HPDE6-E6E7 (cell line): ENCODE measurements at regions not wholly inside any gene's neighbourhood (a gene's known extent, or its start where the extent isn't known, plus 50 kb on each side); places are given as distances from the start of the nearest gene placed in this dataset.
"Not testable (repeated sequence)": the region's sequence is repeated elsewhere in the genome, so short reads cannot be mapped to it uniquely, and the experiment has no call there.

Source experiments
- DNase-seq: peaks from one replicate; pipeline ENCODE4 v3.0.0; 2011; ENCODE audit warnings: missing footprints; ENCODE audit errors: extremely low spot score

GRCh38 chr9:38255599-38255998 lies 136.9 kb upstream of the ALDH1B1 start:
- DNase-seq: no peak

DNA sequence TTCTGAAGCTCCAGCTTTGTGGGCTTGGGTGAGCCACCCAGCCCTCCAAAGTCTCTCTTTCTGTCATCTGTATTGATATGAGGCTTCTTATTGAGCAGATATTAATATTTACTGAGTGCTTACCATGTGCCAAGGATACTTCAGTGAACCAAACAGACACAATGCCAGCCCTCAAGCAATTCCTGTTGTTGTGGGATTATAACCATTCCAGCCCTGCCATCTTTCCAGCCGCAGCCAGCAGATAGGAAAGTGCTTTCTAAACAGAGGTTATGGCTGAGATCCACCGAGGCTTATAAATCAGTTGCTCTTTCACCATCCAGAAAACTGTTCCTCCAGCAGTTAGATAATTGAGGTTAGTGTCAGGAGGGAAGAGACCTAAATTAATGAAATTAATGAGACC lies 137.7 kb upstream of the ALDH1B1 start:
- DNase-seq: no peak

- no peak for DNase-seq
These were observed 138.4 kb upstream of the ALDH1B1 start for GRCh38 chr9:38254151-38254550.

- no peak for DNase-seq
These were observed 139.3 kb upstream of the ALDH1B1 start for GRCh38 chr9:38253200-38253599.

DNA sequence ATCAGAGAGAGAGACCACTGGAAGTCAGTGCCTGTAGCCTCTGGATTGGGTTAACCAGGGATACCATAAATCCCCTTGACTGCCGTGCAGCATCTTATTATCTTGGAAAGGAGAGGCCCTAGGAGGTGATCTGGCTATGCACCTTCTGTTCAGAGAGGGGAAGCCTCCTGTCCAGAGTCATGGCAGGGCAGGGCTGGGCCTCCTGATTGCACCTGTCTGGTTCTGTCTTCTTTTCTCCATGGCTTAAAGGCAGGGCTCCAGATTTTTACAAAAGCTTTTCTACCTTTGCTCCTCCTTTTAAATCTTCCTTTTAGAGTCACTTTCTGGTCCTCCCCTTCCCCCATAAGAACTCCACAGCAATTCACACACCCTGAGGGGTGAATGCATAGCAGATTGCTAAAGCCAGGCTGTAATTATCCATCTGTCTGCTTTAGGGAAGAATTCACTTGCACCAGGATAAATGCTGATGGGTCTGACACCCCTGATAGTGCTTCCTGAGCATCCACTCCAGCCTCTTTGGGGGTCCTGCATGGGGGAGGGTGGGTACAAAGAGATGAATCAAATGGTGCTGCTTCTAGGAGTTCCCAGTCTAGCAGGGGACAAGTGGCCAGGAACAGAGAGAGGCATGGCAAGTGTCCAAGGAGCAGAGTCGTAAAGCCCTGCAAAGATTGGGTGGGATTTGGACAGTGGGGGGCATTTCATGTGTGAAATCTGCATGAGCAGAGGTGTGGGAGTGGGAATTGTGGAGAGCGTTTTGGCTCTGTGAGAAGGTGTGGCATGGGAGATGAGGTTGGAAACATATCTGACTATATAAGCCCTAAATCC lies 141.3 kb upstream of the ALDH1B1 start:
- no peak for DNase-seq

DNA sequence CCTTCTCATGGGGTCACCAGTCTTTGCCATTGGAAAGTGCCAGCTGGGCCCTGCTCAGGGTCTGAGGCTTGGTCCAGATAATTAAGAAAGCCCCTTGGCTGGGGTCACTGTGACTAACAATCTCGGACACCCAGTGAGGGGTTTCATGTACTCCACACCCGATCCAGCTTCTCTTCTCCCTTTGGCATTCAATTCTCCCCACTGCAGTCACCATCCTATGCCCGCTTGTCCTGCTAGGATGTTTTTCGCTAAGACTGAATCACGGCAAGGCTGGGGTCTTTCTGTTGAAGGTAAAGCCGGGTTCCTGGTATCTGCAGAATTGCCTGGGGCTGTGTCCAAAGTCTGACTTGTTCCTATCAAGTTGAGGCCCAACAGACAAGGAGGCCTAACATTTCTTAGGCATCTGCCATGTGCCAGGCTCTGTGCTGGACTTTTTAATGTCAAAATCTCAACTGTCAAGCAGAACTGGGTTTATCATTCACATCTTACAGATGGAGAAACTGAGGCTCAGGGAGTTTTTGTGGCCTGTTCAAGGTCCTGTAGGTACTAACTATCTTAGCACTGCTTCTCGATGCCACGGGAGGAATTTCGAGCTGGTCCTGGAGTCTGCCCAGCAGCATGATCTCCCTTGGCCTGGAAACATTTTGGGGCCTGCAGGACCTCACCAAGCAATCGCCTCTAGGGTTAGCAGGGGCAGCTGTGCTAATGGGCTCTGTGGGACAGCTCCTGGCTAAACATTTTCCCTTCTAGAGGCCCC lies 142.0 kb upstream of the ALDH1B1 start:
- DNase-seq: no peak

DNA sequence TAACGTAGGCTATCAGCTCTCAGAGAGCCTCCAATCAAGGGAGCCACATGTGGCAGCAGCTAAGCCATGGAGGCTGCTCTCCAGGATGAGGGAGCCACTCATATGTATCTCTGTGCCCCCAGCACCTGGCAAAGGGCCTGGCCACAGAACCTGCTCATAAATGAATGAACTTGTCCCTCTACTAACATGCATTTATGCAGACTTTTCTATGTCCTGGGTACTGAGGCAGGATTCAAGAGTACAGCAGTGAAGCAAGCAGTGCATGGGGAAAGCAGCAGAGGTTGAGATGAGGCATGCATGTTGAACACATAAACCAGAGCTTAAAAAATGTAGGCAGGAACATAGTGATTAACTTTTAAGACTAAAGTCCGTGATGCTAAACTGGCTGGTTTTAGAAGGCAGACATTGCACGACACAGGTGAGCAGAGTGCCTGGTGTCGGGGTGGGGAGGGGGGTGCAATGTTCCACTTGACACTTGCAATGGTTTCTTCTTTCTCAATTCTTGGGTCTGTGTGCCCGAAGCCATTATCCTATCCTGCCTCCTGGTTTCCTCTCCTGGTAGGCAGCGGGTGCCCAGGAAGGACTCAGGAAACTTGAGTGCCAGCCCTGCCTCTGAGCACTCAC lies 142.8 kb upstream of the ALDH1B1 start:
- DNase-seq: no peak

GRCh38 chr9:38249049-38249448 lies 143.5 kb upstream of the ALDH1B1 start:
- no peak for DNase-seq

- no peak for DNase-seq
These were observed 145.7 kb upstream of the ALDH1B1 start for GRCh38 chr9:38246833-38247232.

GRCh38 chr9:38244971-38245370 lies 147.5 kb upstream of the ALDH1B1 start:
- no peak for DNase-seq

DNA sequence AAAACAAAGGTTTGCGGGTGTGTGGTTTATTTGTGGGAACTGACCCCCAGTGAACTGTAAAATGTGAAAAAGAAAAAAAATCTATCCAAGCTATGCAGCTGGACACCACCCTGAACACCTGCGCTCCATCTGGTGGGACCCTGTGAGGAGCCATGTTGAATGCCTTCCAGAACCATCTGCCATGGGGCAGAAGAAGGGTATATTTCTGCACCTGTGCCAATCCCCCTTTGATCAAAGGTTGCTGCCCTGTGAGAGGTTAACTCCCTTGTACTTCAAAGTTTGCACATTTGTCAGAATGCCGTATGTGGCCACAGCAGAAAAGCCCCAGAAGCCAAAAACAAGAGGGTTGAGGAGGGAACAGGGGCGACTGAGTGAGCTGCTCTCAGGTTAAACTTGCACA lies 148.5 kb upstream of the ALDH1B1 start:
- no peak for DNase-seq

- not testable (repeated sequence) for DNase-seq
These were observed 150.4 kb upstream of the ALDH1B1 start for GRCh38 chr9:38242151-38242550.

GRCh38 chr9:38240051-38240450 lies 152.5 kb upstream of the ALDH1B1 start:
- no peak for DNase-seq

DNA sequence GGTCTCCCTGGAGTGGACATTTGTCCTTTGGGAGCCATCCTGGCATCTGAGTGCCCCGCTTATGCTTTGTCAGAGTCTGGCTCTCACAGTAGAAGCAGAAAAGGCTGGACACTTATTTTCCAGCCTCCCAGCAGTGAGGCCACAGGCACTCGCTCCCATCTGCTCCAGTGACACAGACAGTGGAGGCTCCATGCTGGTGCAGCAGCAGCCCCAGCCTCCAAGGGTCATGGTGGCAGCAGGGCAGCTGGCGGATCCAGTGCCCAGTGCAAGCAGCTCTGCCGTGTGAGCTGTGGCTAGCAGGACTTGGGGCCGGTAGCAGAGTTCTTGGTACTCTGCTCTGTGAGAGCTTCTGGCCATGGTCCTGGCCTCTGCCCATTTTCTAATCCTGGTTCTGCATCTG lies 157.3 kb upstream of the ALDH1B1 start:
- no peak for DNase-seq

DNA sequence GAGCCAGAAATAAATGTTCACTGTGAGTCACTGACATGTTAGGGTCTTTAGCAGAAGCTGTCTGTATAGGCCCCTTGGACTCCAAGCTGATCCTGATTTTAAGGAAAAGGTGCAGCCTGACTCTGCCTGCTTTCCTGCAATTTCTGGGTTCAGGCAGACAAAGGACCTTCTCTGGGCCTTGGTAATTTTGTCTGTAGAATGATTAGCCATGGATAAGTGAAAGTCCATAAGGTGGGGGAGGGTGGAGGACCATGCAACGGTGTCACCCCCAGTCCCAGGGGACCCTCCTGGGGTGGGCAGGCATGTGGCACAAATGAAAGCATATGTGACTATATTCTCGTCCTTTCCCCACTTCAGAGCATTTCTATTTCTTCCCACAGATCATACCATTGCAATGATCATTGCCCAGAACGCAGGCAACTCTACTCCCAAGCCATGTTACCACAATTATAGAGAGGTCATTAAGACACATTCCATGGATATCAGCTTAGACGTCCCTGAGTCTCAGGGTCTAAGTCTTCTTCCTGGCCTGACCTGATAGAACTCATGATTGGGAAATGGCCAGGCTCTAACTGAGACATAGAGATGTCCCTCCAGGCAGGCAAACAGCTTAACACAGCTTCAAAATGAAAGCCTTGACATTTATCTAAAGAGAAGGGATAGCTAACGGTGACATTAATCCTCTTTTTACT lies 157.9 kb upstream of the ALDH1B1 start:
- no peak for DNase-seq

DNA sequence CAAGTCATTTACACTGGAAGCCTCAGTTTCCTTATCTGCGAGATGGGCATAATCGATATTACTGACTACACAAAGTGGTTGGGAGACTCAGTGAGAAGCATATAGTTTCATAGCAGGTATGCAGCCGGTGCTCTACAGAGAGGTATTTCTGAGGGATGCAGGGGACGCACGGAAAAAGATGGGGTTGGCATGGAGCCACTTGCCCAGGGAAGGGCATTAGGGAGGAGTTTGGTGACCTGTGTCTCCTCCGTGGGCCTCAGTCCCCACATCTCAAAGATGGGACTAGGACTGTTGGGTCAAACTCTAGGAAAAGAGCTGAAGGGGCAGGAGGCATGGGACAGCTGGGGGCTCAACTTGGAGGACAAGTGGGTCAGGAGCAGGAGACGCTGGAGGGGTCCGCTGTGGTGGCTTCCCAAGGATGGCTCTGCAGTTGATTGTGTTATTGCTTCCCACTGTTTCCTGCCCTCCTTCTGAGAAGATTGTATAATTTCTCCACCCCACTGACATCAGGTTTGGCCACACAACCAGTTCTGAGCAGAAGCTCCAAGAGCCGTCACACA lies 158.6 kb upstream of the ALDH1B1 start:
- DNase-seq: no peak

GRCh38 chr9:38233343-38233742 lies 159.2 kb upstream of the ALDH1B1 start:
- no peak for DNase-seq

GRCh38 chr9:38232895-38233294 lies 159.6 kb upstream of the ALDH1B1 start:
- DNase-seq: no peak

DNA sequence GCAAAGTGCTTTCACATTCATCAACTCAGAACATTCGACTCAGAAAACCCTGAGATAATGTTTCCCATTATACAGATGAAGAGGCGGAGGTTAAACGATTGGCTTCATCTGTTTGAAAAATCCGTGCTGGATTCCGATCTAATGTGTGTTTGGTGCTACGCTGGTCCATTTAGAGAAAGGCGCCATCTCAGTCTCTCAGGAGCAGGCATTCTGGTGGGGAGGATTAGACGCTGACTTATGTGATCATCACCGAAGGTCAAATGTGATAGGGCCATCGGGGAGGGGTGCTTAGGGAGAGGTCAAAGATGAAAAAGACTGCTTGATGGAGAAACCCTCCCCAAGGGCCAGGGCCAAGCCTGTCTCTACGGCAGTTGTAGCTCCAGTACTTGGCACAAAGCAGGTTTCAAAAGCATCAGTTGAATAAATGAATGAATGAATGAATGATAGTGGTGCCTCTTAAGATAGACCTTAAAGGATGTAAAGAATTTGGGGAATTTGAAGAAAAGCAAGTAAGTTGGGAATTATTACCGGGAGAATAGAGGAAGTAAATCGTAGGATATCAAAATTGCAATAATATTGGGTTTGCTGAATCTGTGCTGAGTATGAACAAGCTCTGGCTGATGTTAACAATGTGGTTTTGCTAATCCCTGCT lies 160.6 kb upstream of the SHB start:
- DNase-seq: no peak

DNA sequence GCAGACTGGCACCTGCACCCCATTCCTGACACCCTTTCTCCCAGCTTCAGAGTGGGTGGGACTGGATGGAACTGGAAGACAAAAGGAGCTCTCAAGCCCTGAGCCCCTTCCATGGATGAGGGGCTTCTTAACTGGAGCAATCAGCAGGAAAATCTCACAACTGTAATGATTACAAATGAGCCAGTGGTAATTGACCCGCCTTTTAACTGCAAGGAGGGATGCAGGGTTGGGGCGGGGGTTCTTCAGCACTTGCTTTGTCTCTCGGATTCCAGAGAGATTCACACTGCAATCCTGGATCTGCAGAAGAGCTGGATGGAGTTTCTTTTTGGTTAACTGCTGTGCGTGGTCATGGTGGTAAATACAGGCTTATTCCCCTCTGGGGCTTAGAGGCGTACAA lies 160.1 kb upstream of the SHB start:
- DNase-seq: no peak
